Upper lobe of left lung (tissue), 4 donors: ENCODE measurements at regions not wholly inside any gene's neighbourhood (a gene's known extent, or its start where the extent isn't known, plus 50 kb on each side); places are given as distances from the start of the nearest gene placed in this dataset.

Experiments used
- EP300 ChIP-seq, 4 donors: sonication (generic); formaldehyde crosslinking; IDR thresholded peaks; one replicate each; pipeline ENCODE4 v1.5.1; 2017; ENCODE audit warnings: antibody characterized with exemption in 4 of 4, control low read depth in 2 of 4
- POLR2A ChIP-seq, 4 donors: fragments of 450-650 bp; IDR thresholded peaks; one replicate each; pipeline ENCODE4 v1.5.1; 2016 to 2017; ENCODE audit warnings: antibody characterized with exemption in 4 of 4, mild to moderate bottlenecking in 2 of 4
- POLR2AphosphoS5 ChIP-seq, 2 donors: sonication (generic); formaldehyde crosslinking; IDR thresholded peaks; one replicate each; pipeline ENCODE4 v1.5.1; 2017; ENCODE audit warnings: antibody characterized with exemption in 2 of 2
- TF ChIP-seq, protein P1 (sequence below), 6 experiments: fragments of 450-650 bp in 4 of 6; fragments of 200-600 bp in 2 of 6; sonication (generic) in 2 of 6; IDR thresholded peaks; one replicate each; pipeline ENCODE4 v1.5.1; 2016 to 2019; ENCODE audit warnings: antibody characterized with exemption in 6 of 6

DNA sequence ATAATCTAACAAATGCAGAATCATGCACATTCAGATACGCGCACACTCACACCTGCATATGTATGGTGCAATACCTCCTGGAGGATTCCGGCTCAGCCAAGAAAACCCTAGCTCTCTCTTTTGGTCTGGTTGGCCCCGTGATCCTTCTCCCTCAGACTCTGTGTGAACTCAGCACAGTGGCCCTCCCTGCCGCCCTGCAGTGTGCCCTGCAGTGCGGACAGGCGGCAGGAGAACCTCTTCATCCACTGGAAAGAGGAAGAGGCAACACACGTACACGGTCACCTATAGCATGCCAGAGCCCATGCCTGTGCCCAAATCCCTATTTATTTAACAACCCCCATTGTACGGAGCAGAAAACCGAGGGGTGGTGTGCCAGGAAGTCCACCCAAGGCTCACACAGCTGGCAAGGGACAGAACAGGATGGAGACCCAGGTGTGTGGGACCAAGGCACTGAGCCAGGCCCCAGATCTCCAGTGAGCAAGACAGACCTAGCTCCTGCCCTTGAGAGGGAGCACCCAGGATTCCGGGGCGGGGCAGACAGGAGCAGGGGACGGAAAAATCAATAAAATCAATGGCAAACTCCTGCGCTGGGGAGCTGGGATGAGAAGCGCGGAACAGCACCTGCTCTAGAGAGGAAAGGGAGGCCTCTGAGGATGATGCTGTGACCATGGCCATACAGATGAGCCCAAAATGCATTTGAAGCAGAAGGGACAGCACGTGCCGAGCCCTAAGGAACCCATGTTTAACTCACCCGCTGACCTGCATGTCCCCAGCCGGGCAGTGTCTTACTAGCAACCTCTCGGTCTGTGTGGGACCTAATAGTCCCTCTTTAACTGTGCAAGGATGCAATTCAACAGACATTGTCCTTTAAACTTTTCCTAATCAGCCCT is 54.7 kb upstream of the CIBAR2 start:
- TF ChIP-seq, protein P1, sequence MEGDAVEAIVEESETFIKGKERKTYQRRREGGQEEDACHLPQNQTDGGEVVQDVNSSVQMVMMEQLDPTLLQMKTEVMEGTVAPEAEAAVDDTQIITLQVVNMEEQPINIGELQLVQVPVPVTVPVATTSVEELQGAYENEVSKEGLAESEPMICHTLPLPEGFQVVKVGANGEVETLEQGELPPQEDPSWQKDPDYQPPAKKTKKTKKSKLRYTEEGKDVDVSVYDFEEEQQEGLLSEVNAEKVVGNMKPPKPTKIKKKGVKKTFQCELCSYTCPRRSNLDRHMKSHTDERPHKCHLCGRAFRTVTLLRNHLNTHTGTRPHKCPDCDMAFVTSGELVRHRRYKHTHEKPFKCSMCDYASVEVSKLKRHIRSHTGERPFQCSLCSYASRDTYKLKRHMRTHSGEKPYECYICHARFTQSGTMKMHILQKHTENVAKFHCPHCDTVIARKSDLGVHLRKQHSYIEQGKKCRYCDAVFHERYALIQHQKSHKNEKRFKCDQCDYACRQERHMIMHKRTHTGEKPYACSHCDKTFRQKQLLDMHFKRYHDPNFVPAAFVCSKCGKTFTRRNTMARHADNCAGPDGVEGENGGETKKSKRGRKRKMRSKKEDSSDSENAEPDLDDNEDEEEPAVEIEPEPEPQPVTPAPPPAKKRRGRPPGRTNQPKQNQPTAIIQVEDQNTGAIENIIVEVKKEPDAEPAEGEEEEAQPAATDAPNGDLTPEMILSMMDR (IDR thresholded peaks at IDR 0.05): no peak
- no peak for TF ChIP-seq POLR2A (IDR thresholded peaks at IDR 0.05)
- TF ChIP-seq EP300 (IDR thresholded peaks at IDR 0.05): no peak
- TF ChIP-seq POLR2AphosphoS5 (IDR thresholded peaks at IDR 0.05): no peak
